Naive thymus-derived CD8-positive, alpha-beta T cell (primary cell): ENCODE measurements at regions not wholly inside any gene's neighbourhood (a gene's known extent, or its start where the extent isn't known, plus 50 kb on each side); places are given as distances from the start of the nearest gene placed in this dataset.
"Not testable (repeated sequence)": the region's sequence is repeated elsewhere in the genome, so short reads cannot be mapped to it uniquely, and the experiment has no call there.

Experiments
- ATAC-seq, 2 donors: fragments of 150-1000 bp; cut with Tn5 transposase in 1 of 2; sonication (Bioruptor Pico), chemical (Tn5 transposase) in 1 of 2; 1 replicate in 1 of 2; 2 replicates in 1 of 2; pipeline ENCODE4 v1.10.0; 2021; ENCODE audit warnings: mild to moderate bottlenecking in 2 of 2, moderate library complexity in 2 of 2
- POLR2A ChIA-PET: fragments of 350-600 bp; sonication (Branson Sonifier 250); formaldehyde crosslinking; loops from one replicate; lab custom pipeline; 2021; ENCODE audit warnings: antibody characterized with exemption; lab: Charles Lee
- DNase-seq, 10 donors: peaks; one replicate each; pipeline versions ENCODE4 v3.0.0 to v3.0.0-alpha.2; 2020 to 2022
- H3K27ac Mint-ChIP-seq, 10 donors: one replicate each; pipeline ENCODE4 v1.8.0; 2020 to 2022; ENCODE audit warnings: mild to moderate bottlenecking in 10 of 10, mixed read lengths in 10 of 10, moderate library complexity in 4 of 10, inconsistent platforms in 1 of 10
- H3K27me3 Mint-ChIP-seq, 5 donors: one replicate each; pipeline ENCODE4 v1.8.0; 2021 to 2022; ENCODE audit warnings: mixed read lengths in 5 of 5
- H3K36me3 Mint-ChIP-seq, 3 donors: one replicate each; pipeline ENCODE4 v1.8.0; 2020 to 2022; ENCODE audit warnings: mixed read lengths in 3 of 3, mild to moderate bottlenecking in 2 of 3, inconsistent platforms in 1 of 3
- H3K4me1 Mint-ChIP-seq, 4 donors: one replicate each; pipeline ENCODE4 v1.8.0; 2021 to 2022; ENCODE audit warnings: mixed read lengths in 4 of 4
- H3K4me3 Mint-ChIP-seq, 10 donors: one replicate each; pipeline ENCODE4 v1.8.0; 2020 to 2022; ENCODE audit warnings: mild to moderate bottlenecking in 10 of 10, mixed read lengths in 10 of 10, moderate library complexity in 6 of 10, inconsistent platforms in 1 of 10
- H3K9me3 Mint-ChIP-seq, 9 donors: one replicate each; pipeline ENCODE4 v1.8.0; 2020 to 2022; ENCODE audit warnings: mixed read lengths in 9 of 9, mild to moderate bottlenecking in 3 of 9, inconsistent platforms in 1 of 9, moderate library complexity in 1 of 9

GRCh38 chr9:78986446-78986845 lies 585.3 kb upstream of the TLE4 start:
- Mint-ChIP-seq H3K4me3 (no peak overlapping the region), H3K27me3 (no peaks in the 10 kb centered on the region), H3K36me3 (no peaks in the 10 kb centered on the region), H3K9me3 (peaks cover 0 to 6% (median 0%) of the 10 kb centered on the region in 9 donors), H3K27ac (no peak overlapping the region), H3K4me1 (no peaks in the 10 kb centered on the region)
- ATAC-seq, result no peak
- DNase-seq, result no peak
- POLR2A ChIA-PET, result no interaction called here

GRCh38 chr9:78989031-78989658 lies 582.6 kb upstream of the TLE4 start:
- DNase-seq (no peak), ATAC-seq (no peak)
- Mint-ChIP-seq H3K4me3 (no peak overlapping the region), H3K36me3 (no peaks in the 10 kb centered on the region), H3K9me3 (peaks cover 0 to 6% (median 0%) of the 10 kb centered on the region in 9 donors), H3K27me3 (no peaks in the 10 kb centered on the region), H3K4me1 (no peaks in the 10 kb centered on the region), H3K27ac (no peak overlapping the region)
- POLR2A ChIA-PET, result no interaction called here

GRCh38 chr9:78994471-78994870 lies 577.3 kb upstream of the TLE4 start:
- H3K27ac Mint-ChIP-seq, result no peak overlapping the region
- H3K27me3 Mint-ChIP-seq, result peaks cover 0 to 3% (median 0%) of the 10 kb centered on the region in 5 donors
- no peaks in the 10 kb centered on the region for H3K36me3 Mint-ChIP-seq
- POLR2A ChIA-PET, result no interaction called here
- ATAC-seq (no peak), DNase-seq (no peak)
- H3K4me3 Mint-ChIP-seq, result no peak overlapping the region
- no peaks in the 10 kb centered on the region for H3K4me1 Mint-ChIP-seq
- H3K9me3 Mint-ChIP-seq, result peaks cover 0 to 3% (median 0%) of the 10 kb centered on the region in 9 donors

GRCh38 chr9:78994974-78995373 lies 576.8 kb upstream of the TLE4 start:
- H3K27ac Mint-ChIP-seq, H3K27me3 Mint-ChIP-seq, H3K36me3 Mint-ChIP-seq, H3K9me3 Mint-ChIP-seq, H3K4me3 Mint-ChIP-seq, POLR2A ChIA-PET, ATAC-seq, DNase-seq, H3K4me1 Mint-ChIP-seq: not testable (repeated sequence)

- Mint-ChIP-seq H3K27ac (no peak overlapping the region), H3K36me3 (no peaks in the 10 kb centered on the region), H3K27me3 (peaks cover 0 to 5% (median 0%) of the 10 kb centered on the region in 5 donors), H3K4me3 (no peak overlapping the region), H3K9me3 (peaks cover 0 to 5% (median 0%) of the 10 kb centered on the region in 9 donors), H3K4me1 (no peaks in the 10 kb centered on the region)
- POLR2A ChIA-PET, result no interaction called here
- DNase-seq (no peak), ATAC-seq (no peak)
These were observed 574.5 kb upstream of the TLE4 start for GRCh38 chr9:78997296-78997695.

- no peak overlapping the region for H3K27ac Mint-ChIP-seq
- H3K36me3 Mint-ChIP-seq, result no peaks in the 10 kb centered on the region
- POLR2A ChIA-PET, result no interaction called here
- H3K9me3 Mint-ChIP-seq, result peaks cover 0 to 5% (median 0%) of the 10 kb centered on the region in 9 donors
- no peak for ATAC-seq
- H3K4me3 Mint-ChIP-seq, result no peak overlapping the region
- no peak for DNase-seq
- peaks cover 2 to 10% (median 5%) of the 10 kb centered on the region in 5 donors for H3K27me3 Mint-ChIP-seq
- H3K4me1 Mint-ChIP-seq, result no peaks in the 10 kb centered on the region
These were observed 571.3 kb upstream of the TLE4 start for GRCh38 chr9:79000230-79001002.

- Mint-ChIP-seq H3K27ac (no peak overlapping the region), H3K4me1 (no peaks in the 10 kb centered on the region), H3K27me3 (peaks cover 4 to 16% (median 8%) of the 10 kb centered on the region in 5 donors), H3K9me3 (peaks cover 0 to 5% (median 0%) of the 10 kb centered on the region in 9 donors), H3K36me3 (no peaks in the 10 kb centered on the region), H3K4me3 (no peak overlapping the region)
- ATAC-seq (no peak), DNase-seq (no peak)
- POLR2A ChIA-PET, result no interaction called here
These were observed 570.8 kb upstream of the TLE4 start for GRCh38 chr9:79001012-79001411.

- Mint-ChIP-seq H3K27me3 (peaks cover 5 to 22% (median 8%) of the 10 kb centered on the region in 5 donors), H3K36me3 (no peaks in the 10 kb centered on the region), H3K9me3 (peaks cover 0 to 5% (median 0%) of the 10 kb centered on the region in 9 donors), H3K4me1 (no peaks in the 10 kb centered on the region), H3K4me3 (no peak overlapping the region), H3K27ac (no peak overlapping the region)
- POLR2A ChIA-PET, result no interaction called here
- no peak for DNase-seq
- no peak for ATAC-seq
These were observed 568.3 kb upstream of the TLE4 start for GRCh38 chr9:79003514-79003913.

- H3K9me3 Mint-ChIP-seq, result peaks cover 0 to 5% (median 0%) of the 10 kb centered on the region in 9 donors
- H3K4me3 Mint-ChIP-seq, result no peak overlapping the region
- H3K4me1 Mint-ChIP-seq, result no peaks in the 10 kb centered on the region
- H3K36me3 Mint-ChIP-seq, result no peaks in the 10 kb centered on the region
- H3K27me3 Mint-ChIP-seq, result peaks cover 5 to 22% (median 8%) of the 10 kb centered on the region in 5 donors
- H3K27ac Mint-ChIP-seq, result no peak overlapping the region
- DNase-seq (no peak), ATAC-seq (no peak)
- POLR2A ChIA-PET, result no interaction called here
These were observed 567.7 kb upstream of the TLE4 start for GRCh38 chr9:79004032-79004431.

- no peak overlapping the region for H3K4me3 Mint-ChIP-seq
- no peak overlapping the region for H3K27ac Mint-ChIP-seq
- no peaks in the 10 kb centered on the region for H3K36me3 Mint-ChIP-seq
These were observed 565.2 kb upstream of the TLE4 start for GRCh38 chr9:79006546-79006945.

GRCh38 chr9:79007701-79008483 lies 563.9 kb upstream of the TLE4 start:
- Mint-ChIP-seq H3K27me3 (peaks cover 0 to 22% (median 6%) of the 10 kb centered on the region in 5 donors), H3K36me3 (no peaks in the 10 kb centered on the region), H3K9me3 (peaks cover 0 to 3% (median 0%) of the 10 kb centered on the region in 9 donors), H3K27ac (no peak overlapping the region), H3K4me3 (no peak overlapping the region), H3K4me1 (no peaks in the 10 kb centered on the region)
- ATAC-seq, result no peak
- no peak for DNase-seq
- POLR2A ChIA-PET, result no interaction called here

More at GRCh38 chr9:79006546-79006945, 565.2 kb upstream of the TLE4 start:
- no peaks in the 10 kb centered on the region for H3K4me1 Mint-ChIP-seq
- POLR2A ChIA-PET, result no interaction called here
- H3K27me3 Mint-ChIP-seq, result peaks cover 0 to 22% (median 6%) of the 10 kb centered on the region in 5 donors
- ATAC-seq, result no peak
- peaks cover 0 to 3% (median 0%) of the 10 kb centered on the region in 9 donors for H3K9me3 Mint-ChIP-seq
- no peak for DNase-seq

- ATAC-seq (no peak), DNase-seq (no peak)
- no peaks in the 10 kb centered on the region for H3K36me3 Mint-ChIP-seq
- H3K4me3 Mint-ChIP-seq, result no peak overlapping the region
- POLR2A ChIA-PET, result no interaction called here
- no peak overlapping the region for H3K27ac Mint-ChIP-seq
- H3K27me3 Mint-ChIP-seq, result peaks cover 0 to 22% (median 6%) of the 10 kb centered on the region in 5 donors
- H3K4me1 Mint-ChIP-seq, result no peaks in the 10 kb centered on the region
- peaks cover 0 to 3% (median 0%) of the 10 kb centered on the region in 9 donors for H3K9me3 Mint-ChIP-seq
These were observed 562.8 kb upstream of the TLE4 start for GRCh38 chr9:79008916-79009315.

- ATAC-seq (no peak), DNase-seq (no peak)
- peaks cover 0 to 4% (median 2%) of the 10 kb centered on the region in 5 donors for H3K27me3 Mint-ChIP-seq
- POLR2A ChIA-PET, result no interaction called here
- no peaks in the 10 kb centered on the region for H3K36me3 Mint-ChIP-seq
- H3K27ac Mint-ChIP-seq, result no peak overlapping the region
- peaks cover 0 to 2% (median 0%) of the 10 kb centered on the region in 9 donors for H3K9me3 Mint-ChIP-seq
- no peak overlapping the region for H3K4me3 Mint-ChIP-seq
- H3K4me1 Mint-ChIP-seq, result no peaks in the 10 kb centered on the region
These were observed 560.3 kb upstream of the TLE4 start for GRCh38 chr9:79011461-79011860.
